K562 (cell line): ENCODE measurements at regions not wholly inside any gene's neighbourhood (a gene's known extent, or its start where the extent isn't known, plus 50 kb on each side); places are given as distances from the start of the nearest gene placed in this dataset.

ENCODE experiments used
- ARHGAP35 ChIP-seq: fragments of 450-650 bp; IDR thresholded peaks from 2 replicates; pipeline ENCODE4 v1.6.1; 2018; ENCODE audit not compliant: partially characterized antibody
- ARID3A ChIP-seq: IDR thresholded peaks from 2 replicates; pipeline ENCODE4 v1.6.1; 2012; ENCODE audit warnings: low read depth, low read length, improper control_type of control experiment, borderline replicate concordance
- ASH1L ChIP-seq: fragments of 450-650 bp; IDR thresholded peaks from 2 replicates; pipeline ENCODE4 v1.6.1; 2018; ENCODE audit warnings: borderline replicate concordance, mild to moderate bottlenecking, low read depth; ENCODE audit not compliant: partially characterized antibody
- ELF2 ChIP-seq: fragments of 250-450 bp; sonication (Bioruptor Pico); IDR thresholded peaks from 2 replicates; pipeline ENCODE4 v1.5.0; 2021; ENCODE audit warnings: mild to moderate bottlenecking
- FIP1L1 ChIP-seq: fragments of 200-400 bp; formaldehyde crosslinking; IDR thresholded peaks from 2 replicates; pipeline ENCODE4 v1.6.1; 2018; ENCODE audit warnings: mild to moderate bottlenecking, low read depth, low read length; ENCODE audit not compliant: poor library complexity, severe bottlenecking
- FOXA1 ChIP-seq: fragments of 450-650 bp; IDR thresholded peaks from 2 replicates; pipeline ENCODE4 v1.6.1; 2016; ENCODE audit warnings: mild to moderate bottlenecking, borderline replicate concordance
- FOXJ3 ChIP-seq: sonication (generic); formaldehyde crosslinking; IDR thresholded peaks from 2 replicates; pipeline ENCODE4 v1.4.0; 2020; ENCODE audit warnings: mild to moderate bottlenecking, missing genetic modification reagents
- KHSRP ChIP-seq: fragments of 450-650 bp; IDR thresholded peaks from 2 replicates; pipeline ENCODE4 v1.6.1; 2017
- MAFK ChIP-seq: IDR thresholded peaks from 2 replicates; pipeline ENCODE4 v1.6.1; 2011; ENCODE audit warnings: low read length, improper control_type of control experiment
- MEF2D ChIP-seq: conservative IDR thresholded peaks from 2 replicates; pipeline ENCODE4 v1.6.1; 2016; ENCODE audit warnings: low read depth, missing genetic modification characterization, missing compliant biosample characterization
- MXD1 ChIP-seq: fragments of 250-450 bp; sonication (Bioruptor Pico); IDR thresholded peaks from 2 replicates; pipeline ENCODE4 v1.8.0; 2021; ENCODE audit warnings: borderline replicate concordance, mild to moderate bottlenecking, moderate library complexity; ENCODE audit not compliant: poor library complexity, severe bottlenecking
- NFE2L1 ChIP-seq: fragments of 450-650 bp; IDR thresholded peaks from 2 replicates; pipeline ENCODE4 v1.6.1; 2016; ENCODE audit warnings: missing genetic modification characterization, low read depth, mild to moderate bottlenecking, missing compliant biosample characterization, moderate library complexity, borderline replicate concordance
- PCBP1 ChIP-seq: fragments of 200-400 bp; formaldehyde crosslinking; IDR thresholded peaks from 2 replicates; pipeline ENCODE4 v1.6.1; 2018; ENCODE audit warnings: mild to moderate bottlenecking, low read depth, low read length; ENCODE audit not compliant: poor library complexity, severe bottlenecking
- RFX1 ChIP-seq: fragments of 450-650 bp; IDR thresholded peaks from 2 replicates; pipeline ENCODE4 v1.6.1; 2016; ENCODE audit warnings: mild to moderate bottlenecking, moderate library complexity
- SETDB1 ChIP-seq: IDR thresholded peaks from one replicate; pipeline ENCODE4 v1.6.1; 2012; ENCODE audit warnings: low read length, control low read depth, inconsistent platforms
- SP1 ChIP-seq: sonication (generic); formaldehyde crosslinking; IDR thresholded peaks from 2 replicates; pipeline ENCODE4 v1.8.1; 2022; ENCODE audit warnings: mild to moderate bottlenecking, missing genetic modification reagents
- SRSF9 ChIP-seq: fragments of 200-400 bp; formaldehyde crosslinking; IDR thresholded peaks from 2 replicates; pipeline ENCODE4 v1.6.1; 2017; ENCODE audit warnings: low read depth, low read length, borderline replicate concordance
- TRIM25 ChIP-seq: fragments of 450-650 bp; IDR thresholded peaks from 2 replicates; pipeline ENCODE4 v1.7.0; 2016; ENCODE audit warnings: borderline replicate concordance
- UBTF ChIP-seq, 2 experiments: IDR thresholded peaks; 2 replicates each; pipeline ENCODE4 v1.6.1; 2012; ENCODE audit warnings: improper control_type of control experiment in 2 of 2, low read depth in 2 of 2, low read length in 2 of 2, borderline replicate concordance in 1 of 2
- ZBTB17 ChIP-seq: fragments of 450-650 bp; formaldehyde crosslinking; IDR thresholded peaks from 2 replicates; pipeline ENCODE4 v1.4.0; 2020; ENCODE audit warnings: mild to moderate bottlenecking
- ZNF280A ChIP-seq: fragments of 450-650 bp; IDR thresholded peaks from 2 replicates; pipeline ENCODE4 v1.6.1; 2018; ENCODE audit warnings: mild to moderate bottlenecking, low read depth; ENCODE audit not compliant: partially characterized antibody
- ZNF778 ChIP-seq: fragments of 450-650 bp; formaldehyde crosslinking; IDR thresholded peaks from 2 replicates; pipeline ENCODE4 v1.4.0; 2020; ENCODE audit warnings: mild to moderate bottlenecking, moderate library complexity

GRCh38 chr5:29993286-29993685 lies 1200.2 kb upstream of the CDH6 start (continued):
- TF ChIP-seq ARID3A, result no peak
- no peak for TF ChIP-seq FOXJ3 (CRISPR knock-in tag)
- TF ChIP-seq ELF2 (CRISPR knock-in tag), result no peak
- TF ChIP-seq FOXA1, result no peak
- no peak for TF ChIP-seq UBTF (IDR thresholded peaks at IDR 0.05; ENCODE audit: borderline replicate concordance in 1 of 2, low read depth in 2 of 2, low read length in 2 of 2)
- no peak for TF ChIP-seq PCBP1
- no peak for TF ChIP-seq SP1
- no peak for TF ChIP-seq ZNF280A
- no peak for TF ChIP-seq SETDB1
- TF ChIP-seq TRIM25, result no peak
- TF ChIP-seq KHSRP, result no peak
- no peak for TF ChIP-seq RFX1
- TF ChIP-seq MXD1 (CRISPR knock-in tag), result no peak
- TF ChIP-seq NFE2L1 (tag), result no peak
- TF ChIP-seq SRSF9, result no peak
- no peak for TF ChIP-seq FIP1L1
- no peak for TF ChIP-seq MAFK
- no peak for TF ChIP-seq MEF2D (tag)
- TF ChIP-seq ARHGAP35, result no peak
- no peak for TF ChIP-seq ZNF778
- no peak for TF ChIP-seq ASH1L
- TF ChIP-seq ZBTB17 (CRISPR knock-in tag), result no peak
